Tibial nerve (tissue), 3 donors: ENCODE measurements at regions not wholly inside any gene's neighbourhood (a gene's known extent, or its start where the extent isn't known, plus 50 kb on each side); places are given as distances from the start of the nearest gene placed in this dataset.

Experiments
- CTCF ChIP-seq, 5 experiments: fragments of 200-600 bp in 3 of 5; fragments of 450-650 bp in 2 of 5; sonication (generic) in 3 of 5; IDR thresholded peaks; one replicate each; pipeline ENCODE4 v1.5.1; 2016 to 2019; ENCODE audit warnings: antibody characterized with exemption in 5 of 5, mild to moderate bottlenecking in 3 of 5, moderate library complexity in 2 of 5
- POLR2A ChIP-seq, 2 donors: fragments of 450-650 bp; IDR thresholded peaks; one replicate each; pipeline ENCODE4 v1.6.1; 2017; ENCODE audit warnings: antibody characterized with exemption in 2 of 2, mild to moderate bottlenecking in 2 of 2, moderate library complexity in 2 of 2

GRCh38 chr6:40336296-40336695 is 250.9 kb downstream of the LRFN2 start:
- TF ChIP-seq CTCF (IDR thresholded peaks at IDR 0.05) (no peak), POLR2A (IDR thresholded peaks at IDR 0.05) (no peak)
